RWPE2 (cell line): ENCODE measurements at regions not wholly inside any gene's neighbourhood (a gene's known extent, or its start where the extent isn't known, plus 50 kb on each side); places are given as distances from the start of the nearest gene placed in this dataset.

Experiments
- ATAC-seq: fragments of 200-7000 bp; cut with Tn5 transposase; 3 replicates; pipeline ENCODE4 v1.9.1; 2021; ENCODE audit warnings: low read depth
- DNase-seq: peaks from one replicate; pipeline ENCODE4 v3.0.0-alpha.2; 2020; ENCODE audit warnings: low spot score
- H3K27ac ChIP-seq: fragments of 450-650 bp; 2 replicates; pipeline ENCODE4 v1.5.1; 2017; ENCODE audit warnings: mild to moderate bottlenecking; ENCODE audit not compliant: poor library complexity, severe bottlenecking
- H3K27me3 ChIP-seq: fragments of 250-450 bp; sonication (Bioruptor Pico); 2 replicates; pipeline ENCODE4 v1.5.1; 2021; ENCODE audit warnings: mild to moderate bottlenecking, moderate library complexity; ENCODE audit not compliant: insufficient read depth, poor library complexity, severe bottlenecking
- H3K36me3 ChIP-seq: fragments of 250-450 bp; sonication (Bioruptor Pico); 2 replicates; pipeline ENCODE4 v1.5.1; 2020; ENCODE audit warnings: low read depth, mild to moderate bottlenecking, moderate library complexity
- H3K4me1 ChIP-seq: fragments of 250-450 bp; sonication (Bioruptor Pico); 2 replicates; pipeline ENCODE4 v1.5.1; 2021; ENCODE audit warnings: mild to moderate bottlenecking, moderate library complexity; ENCODE audit not compliant: insufficient read depth, poor library complexity, severe bottlenecking
- H3K4me3 ChIP-seq: fragments of 250-450 bp; sonication (Bioruptor Pico); 2 replicates; pipeline ENCODE4 v1.5.1; 2021; ENCODE audit warnings: mild to moderate bottlenecking, moderate library complexity; ENCODE audit not compliant: severe bottlenecking
- H3K9me3 ChIP-seq: fragments of 250-450 bp; sonication (Bioruptor Pico); 2 replicates; pipeline ENCODE4 v1.5.1; 2021; ENCODE audit warnings: mild to moderate bottlenecking, moderate library complexity; ENCODE audit not compliant: severe bottlenecking
- CTCF ChIP-seq: fragments of 450-650 bp; IDR thresholded peaks from one replicate; pipeline ENCODE4 v1.5.1; 2017; ENCODE audit warnings: mild to moderate bottlenecking, moderate library complexity; ENCODE audit not compliant: poor library complexity, severe bottlenecking

- H3K4me3 ChIP-seq: no peak overlapping the region
- ATAC-seq (no peak), DNase-seq (no peak)
- TF ChIP-seq CTCF: no peak
- H3K27ac ChIP-seq: no peak overlapping the region
- no peaks in the 10 kb centered on the region for H3K9me3 ChIP-seq
- no peaks in the 10 kb centered on the region for H3K27me3 ChIP-seq
- H3K36me3 ChIP-seq: no peaks in the 10 kb centered on the region
- no peaks in the 10 kb centered on the region for H3K4me1 ChIP-seq
Observed at GRCh38 chr9:29974197-29974596, 2400.9 kb upstream of the C9orf72 start.

DNA sequence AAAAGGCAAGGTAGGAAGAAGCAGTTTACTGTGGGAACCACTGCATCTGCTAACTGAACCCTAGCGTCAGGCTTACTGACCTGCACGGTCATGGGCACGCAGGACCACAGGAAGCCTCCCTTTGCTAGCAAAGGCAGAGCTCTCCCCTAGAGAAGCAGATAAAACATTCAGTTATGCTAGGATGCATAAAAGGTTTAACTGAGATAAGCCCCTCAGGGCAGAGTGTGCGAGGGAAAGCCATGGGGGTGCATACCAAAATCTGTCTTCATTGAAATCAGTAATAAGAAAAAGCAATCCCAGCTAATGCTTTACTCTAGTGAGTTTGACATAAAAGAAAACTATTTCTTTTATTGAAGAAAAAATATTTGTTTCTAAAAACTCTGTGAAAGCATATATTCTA lies 2403.7 kb upstream of the C9orf72 start:
- TF ChIP-seq CTCF: no peak
- Histone ChIP-seq H3K9me3 (no peaks in the 10 kb centered on the region), H3K4me1 (no peaks in the 10 kb centered on the region), H3K4me3 (no peak overlapping the region), H3K36me3 (no peaks in the 10 kb centered on the region), H3K27ac (no peak overlapping the region), H3K27me3 (no peaks in the 10 kb centered on the region)
- DNase-seq (no peak), ATAC-seq (no peak)

DNA sequence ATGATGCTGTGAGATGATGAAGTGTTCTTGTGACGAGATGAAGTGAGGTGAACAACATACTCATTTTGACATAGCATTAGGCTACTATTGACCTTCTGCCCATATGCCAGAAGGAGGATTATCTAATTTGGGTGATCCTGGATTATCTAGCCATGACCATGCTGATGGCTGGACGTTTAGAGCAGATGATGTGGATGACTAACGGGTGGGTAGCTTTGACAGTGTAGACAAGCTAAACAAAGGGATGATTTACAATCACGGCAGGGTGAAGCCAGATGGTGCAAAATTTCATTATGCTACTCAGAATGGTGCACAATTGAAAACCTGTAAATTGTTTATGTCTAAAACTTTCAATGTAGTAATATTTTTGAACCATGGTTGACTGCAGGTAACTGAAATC lies 2403.4 kb upstream of the ACO1 start:
- Histone ChIP-seq H3K36me3 (no peaks in the 10 kb centered on the region), H3K9me3 (no peaks in the 10 kb centered on the region), H3K27me3 (no peaks in the 10 kb centered on the region), H3K4me3 (no peak overlapping the region), H3K4me1 (no peaks in the 10 kb centered on the region), H3K27ac (no peak overlapping the region)
- no peak for TF ChIP-seq CTCF
- DNase-seq (no peak), ATAC-seq (no peak)

DNA sequence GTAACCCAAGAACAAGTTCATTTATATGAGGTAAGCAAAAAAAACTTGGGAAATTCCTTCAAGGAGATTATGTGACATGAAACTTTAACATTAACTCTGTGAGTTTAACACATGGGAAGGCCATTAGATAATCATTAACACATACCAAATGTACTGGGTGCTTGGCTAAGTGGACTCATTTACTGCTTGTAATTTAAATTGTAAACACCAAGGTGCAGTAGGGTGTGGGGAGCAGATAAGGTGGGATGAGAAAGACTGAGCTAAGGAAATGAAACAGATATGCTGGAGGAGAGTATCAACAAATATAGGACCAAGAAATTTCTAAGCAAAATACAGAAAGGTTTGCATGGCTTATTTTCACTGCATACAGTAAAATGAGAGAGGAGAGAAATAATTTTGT lies 2384.8 kb upstream of the ACO1 start:
- Histone ChIP-seq H3K4me1 (no peaks in the 10 kb centered on the region), H3K9me3 (no peaks in the 10 kb centered on the region), H3K27me3 (no peaks in the 10 kb centered on the region), H3K27ac (no peak overlapping the region), H3K36me3 (no peaks in the 10 kb centered on the region), H3K4me3 (no peak overlapping the region)
- ATAC-seq (no peak), DNase-seq (no peak)
- no peak for TF ChIP-seq CTCF

DNA sequence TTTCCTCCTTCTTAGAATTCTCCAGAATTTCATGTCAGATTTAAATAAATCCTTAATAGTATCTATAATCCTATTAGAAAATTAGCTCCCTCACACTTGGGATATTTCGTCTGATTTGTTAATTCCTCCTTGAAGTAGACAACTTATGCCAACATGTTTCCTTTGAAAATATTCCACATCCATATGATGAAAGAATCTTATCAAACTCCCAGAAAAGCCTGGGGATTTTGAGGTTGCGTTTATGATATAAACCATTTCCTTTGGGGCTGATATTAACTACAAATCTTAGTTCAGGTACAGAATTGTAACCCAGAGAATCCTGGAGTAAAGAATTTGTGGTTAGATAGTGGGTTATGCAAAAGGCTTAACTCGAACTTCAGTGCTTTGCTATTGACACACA lies 2373.8 kb upstream of the ACO1 start:
- ATAC-seq: no peak
- H3K27ac ChIP-seq: no peak overlapping the region
- no peak for DNase-seq
- H3K9me3 ChIP-seq: no peaks in the 10 kb centered on the region
- H3K27me3 ChIP-seq: no peaks in the 10 kb centered on the region
- no peaks in the 10 kb centered on the region for H3K36me3 ChIP-seq
- TF ChIP-seq CTCF: no peak
- no peak overlapping the region for H3K4me3 ChIP-seq
- H3K4me1 ChIP-seq: no peaks in the 10 kb centered on the region
